Left kidney (tissue), 1 donor: ENCODE measurements at regions not wholly inside any gene's neighbourhood (a gene's known extent, or its start where the extent isn't known, plus 50 kb on each side); places are given as distances from the start of the nearest gene placed in this dataset.

Source experiments
- DNase-seq: peaks from one replicate; pipeline ENCODE4 v3.0.0-alpha.2; 2013

GRCh38 chr4:13933191-13933590 lies 305.7 kb upstream of the BOD1L1 start:
- DNase-seq, result no peak

GRCh38 chr4:13938299-13938698 lies 310.8 kb upstream of the BOD1L1 start:
- DNase-seq, result no peak

GRCh38 chr4:13940921-13941320 lies 313.4 kb upstream of the BOD1L1 start:
- DNase-seq, result no peak

GRCh38 chr4:13942977-13943376 lies 315.5 kb upstream of the BOD1L1 start:
- no peak for DNase-seq

- no peak for DNase-seq
Measured at GRCh38 chr4:13944095-13944511, 316.6 kb upstream of the BOD1L1 start.

- no peak for DNase-seq
Measured at GRCh38 chr4:13947921-13948320, 320.4 kb upstream of the BOD1L1 start.

- no peak for DNase-seq
Measured at GRCh38 chr4:13950491-13950890, 323.0 kb upstream of the BOD1L1 start.

GRCh38 chr4:13953083-13953482 lies 325.6 kb upstream of the BOD1L1 start:
- DNase-seq, result no peak

GRCh38 chr4:13955551-13955950 lies 328.0 kb upstream of the BOD1L1 start:
- no peak for DNase-seq

- no peak for DNase-seq
Measured at GRCh38 chr4:13956947-13957346, 329.4 kb upstream of the BOD1L1 start.

GRCh38 chr4:13957871-13958270 lies 330.3 kb upstream of the BOD1L1 start:
- DNase-seq, result no peak

- DNase-seq, result no peak
Measured at GRCh38 chr4:13963601-13964000, 336.1 kb upstream of the BOD1L1 start.

- DNase-seq, result no peak
Measured at GRCh38 chr4:13966231-13967195, 339.0 kb upstream of the BOD1L1 start.

- DNase-seq, result no peak
Measured at GRCh38 chr4:13968723-13969122, 341.2 kb upstream of the BOD1L1 start.

GRCh38 chr4:13970349-13970748 lies 342.8 kb upstream of the BOD1L1 start:
- DNase-seq, result no peak

GRCh38 chr4:13977746-13978145 lies 350.2 kb upstream of the BOD1L1 start:
- DNase-seq, result no peak

GRCh38 chr4:13980317-13981310 lies 353.1 kb upstream of the BOD1L1 start:
- DNase-seq, result no peak

GRCh38 chr4:13981499-13981898 lies 354.0 kb upstream of the BOD1L1 start:
- DNase-seq, result no peak

GRCh38 chr4:13982010-13982409 lies 354.5 kb upstream of the BOD1L1 start:
- DNase-seq, result no peak

- no peak for DNase-seq
Measured at GRCh38 chr4:13983189-13983790, 355.8 kb upstream of the BOD1L1 start.

GRCh38 chr4:13984991-13985800 lies 357.7 kb upstream of the BOD1L1 start:
- no peak for DNase-seq
